ENCODE measurements at regions not wholly inside any gene's neighbourhood (a gene's known extent, or its start where the extent isn't known, plus 50 kb on each side); places are given as distances from the start of the nearest gene placed in this dataset.

DNA sequence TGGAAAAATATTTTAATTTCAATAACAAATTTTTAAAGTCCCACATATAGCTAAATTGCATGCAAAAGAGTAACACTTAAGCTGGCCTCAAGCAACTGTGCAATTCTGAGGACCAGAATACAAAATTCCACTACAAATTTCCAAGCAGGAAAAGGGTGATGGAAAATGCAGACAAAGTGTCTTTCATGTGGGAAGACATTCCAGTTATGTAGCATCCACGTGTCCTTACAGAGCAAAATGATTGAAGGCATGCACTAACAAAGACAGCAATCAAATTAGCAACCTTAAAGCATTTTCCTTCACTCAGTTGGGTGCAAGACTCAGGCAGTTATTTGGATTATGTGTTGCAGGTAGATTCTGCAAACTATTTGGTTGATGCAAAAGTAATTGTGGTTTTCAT lies 203.7 kb downstream of the HERPUD2 start:
- ChIA-PET RAD21 (ENCODE audit: unreplicated experiment) (no interaction called here), SMC1A (ENCODE audit: uncharacterized antibody, unreplicated experiment) (no interaction called here), POLR2A (no interaction called here), CTCF (no interaction called here)
- no peak for DNase-seq (ENCODE audit: low read depth, low spot score)
- no peaks in the 10 kb centered on the region; a peak in 2 of 4 replicates for H3K27me3 ChIP-seq (replicated peaks in 1 of 2; ENCODE audit: control insufficient read depth in 2 of 2, insufficient read depth in 2 of 2, low read length in 1 of 2)
- no peaks in the 10 kb centered on the region for H3K4me1 ChIP-seq (ENCODE audit: control insufficient read depth, insufficient read depth, low read length)
- no peak overlapping the region for H3K9ac ChIP-seq (ENCODE audit: control insufficient read depth, insufficient read depth, low read length)
- ATAC-seq = no peak
- no peaks in the 10 kb centered on the region for H3K36me3 ChIP-seq (ENCODE audit: control insufficient read depth in 2 of 2, insufficient read depth in 2 of 2, low read length in 1 of 2)
- FAIRE-seq = no peak
- H3K4me3 ChIP-seq = no peak overlapping the region
- no TSS peak for BruUV-seq (replicated peaks)
- no peak overlapping the region for H3K4me2 ChIP-seq (ENCODE audit: control insufficient read depth, insufficient read depth)
- H3K9me3 ChIP-seq (replicated peaks; ENCODE audit: control insufficient read depth, insufficient read depth, low read length) = no peaks in the 10 kb centered on the region
- intact Hi-C loops (cut with micrococcal nuclease; ENCODE audit: unreplicated experiment) = no loop called here
- H2AFZ ChIP-seq (ENCODE audit: control insufficient read depth, low read depth, low read length) = no peak overlapping the region
- no peak overlapping the region for H3K27ac ChIP-seq (ENCODE audit: control insufficient read depth, insufficient read depth)
- in situ Hi-C loops (cut with MboI) = no loop called here
- H3K79me2 ChIP-seq (ENCODE audit: control insufficient read depth, insufficient read depth, low read length) = no peaks in the 10 kb centered on the region
- H4K20me1 ChIP-seq (ENCODE audit: control insufficient read depth, insufficient read depth) = no peaks in the 10 kb centered on the region
- TF ChIP-seq SMAD5 (IDR thresholded peaks at IDR 0.05; ENCODE audit: low read depth) = no peak
- TF ChIP-seq MEF2A (IDR thresholded peaks at IDR 0.05; ENCODE audit: insufficient read depth, low read depth, low read length) = no peak
- TF ChIP-seq TBL1XR1 (IDR thresholded peaks at IDR 0.05; ENCODE audit: low read depth, low read length) = no peak
- no peak for TF ChIP-seq CEBPZ (IDR thresholded peaks at IDR 0.05; ENCODE audit: low read depth, low read length)
- no peak for TF ChIP-seq SUPT20H (IDR thresholded peaks at IDR 0.05; ENCODE audit: borderline replicate concordance, control insufficient read depth, low read depth, low read length)
- TF ChIP-seq RELA (IDR thresholded peaks at IDR 0.05; ENCODE audit: borderline replicate concordance, partially characterized antibody) = no peak
- no peak for TF ChIP-seq SMAD1 (IDR thresholded peaks at IDR 0.05; ENCODE audit: low read depth, partially characterized antibody)
- no peak for TF ChIP-seq ZBTB40 (IDR thresholded peaks at IDR 0.05; ENCODE audit: borderline replicate concordance)
- TF ChIP-seq PBX3 (IDR thresholded peaks at IDR 0.05; ENCODE audit: insufficient replicate concordance, low read depth, low read length) = no peak
- no peak for TF ChIP-seq BACH1 (IDR thresholded peaks at IDR 0.05; ENCODE audit: borderline replicate concordance)
- WGBS (ENCODE audit: insufficient coverage, insufficient replicate concordance, low lambda C conversion rate, missing lambda C conversion rate) = 0% methylated on average over 1 of the region's 1 CpG

All from GM12878 (cell line).